ENCODE measurements at regions not wholly inside any gene's neighbourhood (a gene's known extent, or its start where the extent isn't known, plus 50 kb on each side); places are given as distances from the start of the nearest gene placed in this dataset.

- no peak for DNase-seq
These were observed 261.8 kb downstream of the ATP23 start for GRCh38 chr12:58202933-58203718.

- no peak for DNase-seq
These were observed 262.7 kb downstream of the ATP23 start for GRCh38 chr12:58204071-58204470.

- no peak for DNase-seq
These were observed 265.5 kb downstream of the ATP23 start for GRCh38 chr12:58206876-58207275.

GRCh38 chr12:58211211-58211610, 269.8 kb downstream of the ATP23 start:
- DNase-seq: no peak

GRCh38 chr12:58217130-58217529, 275.8 kb downstream of the ATP23 start:
- DNase-seq: no peak

GRCh38 chr12:58224536-58225105, 283.3 kb downstream of the ATP23 start:
- DNase-seq: no peak

DNA sequence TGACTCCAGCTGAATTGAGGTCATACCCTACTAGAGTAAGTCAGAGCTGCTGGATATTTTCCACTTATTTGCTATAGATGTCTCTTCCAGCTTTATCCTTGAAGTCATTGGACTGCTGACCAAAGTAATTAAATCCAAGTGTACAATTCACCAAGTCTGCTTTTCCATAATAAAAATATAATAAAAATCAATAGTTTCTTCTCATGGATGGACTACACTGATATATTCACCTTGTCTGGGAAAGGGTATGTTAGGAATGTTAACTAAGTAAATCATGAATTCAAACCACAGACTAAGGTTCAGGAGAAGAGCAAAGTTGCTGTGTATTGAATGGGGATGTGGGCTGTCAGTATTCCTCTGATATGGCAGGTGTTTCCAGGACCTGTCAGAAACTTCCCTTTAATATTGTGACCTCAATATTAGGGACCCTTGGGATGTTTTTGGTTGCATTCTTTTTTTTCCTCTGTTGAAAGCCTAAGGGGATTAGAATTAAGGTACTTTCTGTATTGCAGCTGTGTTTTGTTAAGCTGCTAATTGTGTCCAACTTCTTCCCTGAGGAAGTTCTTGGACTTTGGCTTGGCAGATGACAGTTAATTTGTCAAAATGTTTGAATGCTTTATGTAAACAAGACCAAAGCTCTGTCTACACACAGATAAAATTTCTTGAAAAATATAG, 284.0 kb downstream of the ATP23 start:
- no peak for DNase-seq

- no peak for DNase-seq
These were observed 292.5 kb downstream of the ATP23 start for GRCh38 chr12:58233886-58234285.

- no peak for DNase-seq
These were observed 297.0 kb downstream of the ATP23 start for GRCh38 chr12:58238411-58238810.

- DNase-seq: no peak
These were observed 299.7 kb downstream of the ATP23 start for GRCh38 chr12:58241099-58241498.

- DNase-seq: no peak
These were observed 301.6 kb downstream of the ATP23 start for GRCh38 chr12:58242796-58243630.

DNA sequence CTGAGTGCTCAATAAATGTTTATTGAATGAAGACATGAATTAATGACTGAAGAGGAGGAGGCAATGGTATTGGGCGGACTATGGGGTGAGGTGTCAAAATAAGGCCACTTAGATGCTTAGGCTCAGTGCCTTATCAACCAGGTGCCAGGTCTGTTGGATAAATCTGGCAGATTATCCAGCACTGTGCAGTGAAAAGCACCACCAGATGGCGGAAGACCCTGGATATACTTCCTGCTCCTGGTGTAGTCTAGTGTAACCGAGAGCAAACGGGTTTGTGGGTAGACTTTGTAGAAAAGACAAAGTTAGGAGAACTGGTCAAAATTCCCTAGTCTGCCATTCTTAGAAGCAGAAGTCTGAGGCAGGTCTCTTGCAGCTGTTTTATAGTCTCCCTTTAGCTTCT, 306.3 kb downstream of the ATP23 start:
- DNase-seq: no peak

GRCh38 chr12:58248599-58248998, 307.2 kb downstream of the ATP23 start:
- no peak for DNase-seq

DNA sequence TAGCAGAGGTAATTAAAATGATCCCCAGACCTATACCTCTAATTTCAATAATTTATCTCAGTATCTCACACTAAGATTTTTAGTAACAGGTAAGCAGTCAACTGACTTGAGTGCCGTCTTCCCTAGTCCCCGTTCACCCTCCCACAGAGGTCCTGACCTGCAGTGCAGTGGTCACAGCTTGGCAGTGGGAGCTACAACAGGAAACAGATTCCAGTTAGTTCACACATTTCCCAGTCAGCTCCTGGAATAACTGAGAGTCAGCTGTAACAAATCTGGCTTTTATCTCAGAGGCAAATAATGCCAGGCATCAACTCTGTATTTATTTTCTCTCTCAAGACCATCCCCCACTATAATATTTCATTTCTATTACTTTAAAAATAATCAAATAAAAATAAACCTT, 308.2 kb downstream of the ATP23 start:
- no peak for DNase-seq

DNA sequence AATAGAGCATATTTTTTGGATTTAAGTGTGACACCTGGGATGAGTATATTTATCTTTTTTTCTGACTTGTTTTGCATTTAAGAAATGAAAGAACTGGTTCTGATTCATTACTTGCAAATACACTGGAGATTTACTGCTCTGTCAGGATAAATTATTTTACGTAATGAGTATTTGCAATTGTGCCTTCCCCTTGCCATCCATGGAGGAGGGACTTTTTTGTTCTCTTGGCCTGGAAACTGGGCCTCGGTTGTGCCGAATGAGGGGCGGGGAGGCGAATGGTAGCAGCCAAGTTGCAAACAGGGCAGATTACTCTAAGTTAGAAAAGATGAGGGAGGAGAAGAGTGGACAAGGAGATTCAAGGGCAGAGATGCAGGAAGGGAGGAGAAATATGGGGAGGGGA, 308.7 kb downstream of the ATP23 start:
- DNase-seq: no peak

- no peak for DNase-seq
These were observed 311.5 kb downstream of the ATP23 start for GRCh38 chr12:58252914-58253313.

- DNase-seq: no peak
These were observed 312.3 kb downstream of the ATP23 start for GRCh38 chr12:58253663-58254062.

- no peak for DNase-seq
These were observed 313.2 kb downstream of the ATP23 start for GRCh38 chr12:58254463-58255100.

DNA sequence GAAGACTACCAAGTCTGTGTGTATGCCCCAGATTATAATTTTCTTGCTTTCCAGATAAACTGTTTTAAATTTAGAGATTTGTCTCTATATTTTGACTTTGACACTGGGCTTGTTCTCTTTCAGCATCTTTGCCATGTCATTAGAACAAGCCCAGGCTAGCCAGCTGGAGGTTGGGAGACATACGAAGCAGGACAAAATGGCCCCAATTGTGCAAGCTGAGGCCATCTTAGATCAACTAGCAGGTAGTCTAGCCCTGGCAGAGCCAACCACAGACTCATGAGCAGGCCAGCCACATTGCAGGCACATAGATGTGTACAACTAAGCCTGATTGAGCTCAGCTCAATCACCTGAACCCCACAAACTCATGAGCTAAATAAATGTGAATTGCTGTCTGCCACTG, 321.4 kb downstream of the ATP23 start:
- no peak for DNase-seq

DNA sequence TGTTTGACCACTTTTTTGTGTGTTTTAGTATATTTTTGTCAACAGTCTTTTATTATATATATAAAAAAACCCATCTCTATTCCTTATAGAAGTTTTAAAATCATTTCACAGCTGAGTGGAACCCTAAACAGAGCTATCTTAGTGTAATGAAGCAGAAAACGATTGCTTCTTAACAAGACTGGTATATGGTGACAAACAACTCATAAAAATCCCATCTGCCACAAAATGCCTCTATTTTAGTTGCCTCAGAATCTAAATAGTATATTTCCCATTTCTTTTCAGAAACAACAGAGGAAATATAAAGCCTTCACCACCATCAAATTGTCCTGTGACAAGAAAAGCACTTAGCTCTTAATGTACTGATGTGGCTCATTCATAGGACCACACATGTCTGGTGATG, 322.4 kb downstream of the ATP23 start:
- no peak for DNase-seq

- no peak for DNase-seq
These were observed 326.7 kb downstream of the ATP23 start for GRCh38 chr12:58268069-58268468.

- DNase-seq: no peak
These were observed 328.1 kb downstream of the ATP23 start for GRCh38 chr12:58269476-58269875.

Measured in CD4-positive, alpha-beta T cell treated with Interferon alpha-2 for 1 hour (primary cell).